ENCODE measurements at regions not wholly inside any gene's neighbourhood (a gene's known extent, or its start where the extent isn't known, plus 50 kb on each side); places are given as distances from the start of the nearest gene placed in this dataset.

GRCh38 chr13:109627649-109628048 is 158.7 kb downstream of the IRS2 start:
- Histone ChIP-seq H3K27me3 (no peaks in the 10 kb centered on the region), H3K4me3 (no peak overlapping the region), H3K9me3 (no peaks in the 10 kb centered on the region), H3K36me3 (no peaks in the 10 kb centered on the region)
- no peak for DNase-seq

GRCh38 chr13:109626386-109627171 is 159.8 kb downstream of the IRS2 start:
- Histone ChIP-seq H3K9me3 (no peaks in the 10 kb centered on the region), H3K36me3 (no peaks in the 10 kb centered on the region), H3K27me3 (no peaks in the 10 kb centered on the region), H3K4me3 (no peak overlapping the region)
- DNase-seq = peak; percentile 9

GRCh38 chr13:109625156-109625555 is 161.2 kb downstream of the IRS2 start:
- DNase-seq = no peak
- no peaks in the 10 kb centered on the region for H3K27me3 ChIP-seq
- H3K36me3 ChIP-seq = no peaks in the 10 kb centered on the region
- no peaks in the 10 kb centered on the region for H3K9me3 ChIP-seq
- no peak overlapping the region for H3K4me3 ChIP-seq

GRCh38 chr13:109622006-109622405 is 164.4 kb downstream of the IRS2 start:
- H3K9me3 ChIP-seq = no peaks in the 10 kb centered on the region
- H3K27me3 ChIP-seq = no peaks in the 10 kb centered on the region
- no peak for DNase-seq
- no peak overlapping the region for H3K4me3 ChIP-seq
- no peaks in the 10 kb centered on the region for H3K36me3 ChIP-seq

- H3K4me3 ChIP-seq = no peak overlapping the region
- H3K9me3 ChIP-seq = no peaks in the 10 kb centered on the region
- no peaks in the 10 kb centered on the region for H3K36me3 ChIP-seq
- no peaks in the 10 kb centered on the region for H3K27me3 ChIP-seq
- DNase-seq = no peak
These were observed 170.5 kb downstream of the IRS2 start for GRCh38 chr13:109615721-109616420.

- Histone ChIP-seq H3K4me3 (no peak overlapping the region), H3K36me3 (no peaks in the 10 kb centered on the region), H3K27me3 (no peaks in the 10 kb centered on the region), H3K9me3 (no peaks in the 10 kb centered on the region)
- DNase-seq = no peak
These were observed 174.3 kb downstream of the IRS2 start for GRCh38 chr13:109611912-109612691.

GRCh38 chr13:109610517-109610916 is 175.9 kb downstream of the IRS2 start:
- Histone ChIP-seq H3K9me3 (no peaks in the 10 kb centered on the region), H3K27me3 (no peaks in the 10 kb centered on the region), H3K36me3 (no peaks in the 10 kb centered on the region), H3K4me3 (no peak overlapping the region)
- DNase-seq = peak; percentile 20

- H3K4me3 ChIP-seq = no peak overlapping the region
- no peaks in the 10 kb centered on the region for H3K9me3 ChIP-seq
- H3K36me3 ChIP-seq = no peaks in the 10 kb centered on the region
- no peak for DNase-seq
- H3K27me3 ChIP-seq = no peaks in the 10 kb centered on the region
These were observed 177.9 kb downstream of the IRS2 start for GRCh38 chr13:109608503-109608902.

GRCh38 chr13:109608059-109608458 is 178.3 kb downstream of the IRS2 start:
- Histone ChIP-seq H3K4me3 (no peak overlapping the region), H3K36me3 (no peaks in the 10 kb centered on the region), H3K9me3 (no peaks in the 10 kb centered on the region), H3K27me3 (no peaks in the 10 kb centered on the region)
- no peak for DNase-seq

GRCh38 chr13:109606520-109606919 is 179.9 kb downstream of the IRS2 start:
- H3K27me3 ChIP-seq = no peaks in the 10 kb centered on the region
- no peak for DNase-seq
- H3K4me3 ChIP-seq = no peak overlapping the region
- no peaks in the 10 kb centered on the region for H3K9me3 ChIP-seq
- no peaks in the 10 kb centered on the region for H3K36me3 ChIP-seq

- no peak for DNase-seq
- no peaks in the 10 kb centered on the region for H3K36me3 ChIP-seq
- H3K27me3 ChIP-seq = no peaks in the 10 kb centered on the region
- H3K4me3 ChIP-seq = no peak overlapping the region
- no peaks in the 10 kb centered on the region for H3K9me3 ChIP-seq
These were observed 180.5 kb downstream of the IRS2 start for GRCh38 chr13:109605846-109606245.

- no peak overlapping the region for H3K4me3 ChIP-seq
- no peaks in the 10 kb centered on the region for H3K36me3 ChIP-seq
- H3K9me3 ChIP-seq = no peaks in the 10 kb centered on the region
- DNase-seq = no peak
- H3K27me3 ChIP-seq = no peaks in the 10 kb centered on the region
These were observed 181.5 kb downstream of the IRS2 start for GRCh38 chr13:109604894-109605293.

- no peaks in the 10 kb centered on the region for H3K27me3 ChIP-seq
- no peaks in the 10 kb centered on the region for H3K9me3 ChIP-seq
- H3K36me3 ChIP-seq = no peaks in the 10 kb centered on the region
- H3K4me3 ChIP-seq = no peak overlapping the region
- DNase-seq = no peak
These were observed 184.0 kb downstream of the IRS2 start for GRCh38 chr13:109602356-109602755.

- no peak overlapping the region for H3K4me3 ChIP-seq
- no peak for DNase-seq
- H3K27me3 ChIP-seq = no peaks in the 10 kb centered on the region
- H3K9me3 ChIP-seq = no peaks in the 10 kb centered on the region
- H3K36me3 ChIP-seq = no peaks in the 10 kb centered on the region
These were observed 186.3 kb downstream of the IRS2 start for GRCh38 chr13:109599901-109600657.

GRCh38 chr13:109595471-109595870 is 190.9 kb downstream of the IRS2 start:
- H3K9me3 ChIP-seq = no peaks in the 10 kb centered on the region
- no peak for DNase-seq
- H3K36me3 ChIP-seq = no peaks in the 10 kb centered on the region
- no peaks in the 10 kb centered on the region for H3K27me3 ChIP-seq
- no peak overlapping the region for H3K4me3 ChIP-seq

GRCh38 chr13:109593230-109593629 is 193.2 kb downstream of the IRS2 start:
- Histone ChIP-seq H3K27me3 (no peaks in the 10 kb centered on the region), H3K9me3 (no peaks in the 10 kb centered on the region), H3K36me3 (no peaks in the 10 kb centered on the region), H3K4me3 (no peak overlapping the region)
- DNase-seq = no peak

- no peak overlapping the region for H3K4me3 ChIP-seq
- no peaks in the 10 kb centered on the region for H3K9me3 ChIP-seq
- no peaks in the 10 kb centered on the region for H3K27me3 ChIP-seq
- H3K36me3 ChIP-seq = no peaks in the 10 kb centered on the region
- no peak for DNase-seq
These were observed 193.6 kb downstream of the IRS2 start for GRCh38 chr13:109592770-109593169.

Measured in MG63 (cell line).